CD4-positive, CD25-positive, alpha-beta regulatory T cell (primary cell): ENCODE measurements at regions not wholly inside any gene's neighbourhood (a gene's known extent, or its start where the extent isn't known, plus 50 kb on each side); places are given as distances from the start of the nearest gene placed in this dataset.
"Not testable (repeated sequence)": the region's sequence is repeated elsewhere in the genome, so short reads cannot be mapped to it uniquely, and the experiment has no call there.

Source experiments
- ATAC-seq, 2 donors: fragments of 150-1000 bp; cut with Tn5 transposase; one replicate each; pipeline ENCODE4 v1.10.0; 2021; ENCODE audit warnings: low read depth in 2 of 2, moderate number of reproducible peaks in 2 of 2, moderate library complexity in 1 of 2
- DNase-seq, 3 donors: peaks; one replicate each; pipeline versions ENCODE4 v3.0.0 to v3.0.0-alpha.2; 2012 to 2022; ENCODE audit warnings: mixed read lengths in 1 of 3
- H3K27ac ChIP-seq: one replicate; pipeline ENCODE4 v1.7.0; 2013; ENCODE audit warnings: mild to moderate bottlenecking, low read length; ENCODE audit not compliant: insufficient read depth, poor library complexity, severe bottlenecking
- H3K27me3 ChIP-seq: one replicate; pipeline ENCODE4 v1.7.0; 2013; ENCODE audit warnings: low read length; ENCODE audit not compliant: control insufficient read depth, insufficient read depth
- H3K36me3 ChIP-seq: one replicate; pipeline ENCODE4 v1.7.0; 2013; ENCODE audit warnings: mild to moderate bottlenecking, low read length, moderate library complexity; ENCODE audit not compliant: control insufficient read depth, insufficient read depth
- H3K4me1 ChIP-seq: 2 replicates; pipeline ENCODE4 v1.7.0; 2013; ENCODE audit warnings: mild to moderate bottlenecking, low read length; ENCODE audit not compliant: insufficient read depth, control insufficient read depth, poor library complexity, severe bottlenecking
- H3K4me3 ChIP-seq: one replicate; pipeline ENCODE4 v1.7.0; 2013; ENCODE audit warnings: low read depth, mild to moderate bottlenecking, low read length, moderate library complexity
- H3K9me3 ChIP-seq, 2 experiments: 1 replicate in 1 of 2; 2 replicates in 1 of 2; pipeline ENCODE4 v1.7.0; 2013; ENCODE audit warnings: low read length in 2 of 2, mild to moderate bottlenecking in 1 of 2, moderate library complexity in 1 of 2; ENCODE audit not compliant: control insufficient read depth in 2 of 2
- H3K27ac Mint-ChIP-seq, 3 donors: one replicate each; pipeline ENCODE4 v1.8.0; 2020 to 2022; ENCODE audit warnings: mild to moderate bottlenecking in 3 of 3, mixed read lengths in 3 of 3, moderate library complexity in 2 of 3
- H3K27me3 Mint-ChIP-seq: one replicate; pipeline ENCODE4 v1.8.0; 2022; ENCODE audit warnings: mild to moderate bottlenecking, mixed read lengths
- H3K36me3 Mint-ChIP-seq: one replicate; pipeline ENCODE4 v1.8.0; 2020; ENCODE audit warnings: mixed read lengths
- H3K4me1 Mint-ChIP-seq, 4 donors: one replicate each; pipeline ENCODE4 v1.8.0; 2020 to 2022; ENCODE audit warnings: mixed read lengths in 4 of 4, mild to moderate bottlenecking in 1 of 4
- H3K4me3 Mint-ChIP-seq, 4 donors: one replicate each; pipeline ENCODE4 v1.8.0; 2020 to 2022; ENCODE audit warnings: mild to moderate bottlenecking in 4 of 4, mixed read lengths in 4 of 4, moderate library complexity in 3 of 4
- H3K9me3 Mint-ChIP-seq, 7 donors: one replicate each; pipeline ENCODE4 v1.8.0; 2020 to 2022; ENCODE audit warnings: mixed read lengths in 7 of 7, mild to moderate bottlenecking in 3 of 7, moderate library complexity in 2 of 7

- not testable (repeated sequence) for H3K36me3 Mint-ChIP-seq, H3K9me3 ChIP-seq, H3K27ac ChIP-seq, ATAC-seq, H3K36me3 ChIP-seq, H3K27me3 ChIP-seq, H3K4me1 Mint-ChIP-seq, H3K4me3 ChIP-seq, H3K4me3 Mint-ChIP-seq, DNase-seq, H3K27ac Mint-ChIP-seq, H3K9me3 Mint-ChIP-seq, H3K4me1 ChIP-seq
- H3K27me3 Mint-ChIP-seq: peaks cover 43% of the 10 kb centered on the region
Observed at GRCh38 chr9:62860939-62861860, 1671.4 kb downstream of the SPATA31A7 start.

- H3K36me3 ChIP-seq, H3K27ac ChIP-seq, H3K4me3 Mint-ChIP-seq, DNase-seq, ATAC-seq, H3K9me3 Mint-ChIP-seq, H3K4me3 ChIP-seq, H3K27me3 ChIP-seq, H3K4me1 ChIP-seq, H3K4me1 Mint-ChIP-seq, H3K9me3 ChIP-seq, H3K36me3 Mint-ChIP-seq, H3K27ac Mint-ChIP-seq: not testable (repeated sequence)
- peaks cover 50% of the 10 kb centered on the region for H3K27me3 Mint-ChIP-seq
Observed at GRCh38 chr9:62862180-62862579, 1672.3 kb downstream of the SPATA31A7 start.

GRCh38 chr9:62863319-62863718, 1673.5 kb downstream of the SPATA31A7 start:
- H3K4me3 ChIP-seq, H3K27ac Mint-ChIP-seq, H3K27ac ChIP-seq, H3K9me3 Mint-ChIP-seq, H3K36me3 ChIP-seq, H3K4me1 ChIP-seq, H3K4me3 Mint-ChIP-seq, DNase-seq, H3K9me3 ChIP-seq, H3K36me3 Mint-ChIP-seq, H3K27me3 ChIP-seq, H3K4me1 Mint-ChIP-seq, ATAC-seq: not testable (repeated sequence)
- peaks cover 61% of the 10 kb centered on the region for H3K27me3 Mint-ChIP-seq

- not testable (repeated sequence) for H3K9me3 Mint-ChIP-seq, ATAC-seq, DNase-seq, H3K36me3 ChIP-seq, H3K4me1 Mint-ChIP-seq, H3K27me3 ChIP-seq, H3K4me3 ChIP-seq, H3K9me3 ChIP-seq, H3K36me3 Mint-ChIP-seq, H3K4me1 ChIP-seq, H3K4me3 Mint-ChIP-seq, H3K27ac Mint-ChIP-seq, H3K27ac ChIP-seq
- H3K27me3 Mint-ChIP-seq: peaks cover 66% of the 10 kb centered on the region
Observed at GRCh38 chr9:62863867-62864266, 1674.0 kb downstream of the SPATA31A7 start.

- not testable (repeated sequence) for H3K27ac ChIP-seq, H3K36me3 Mint-ChIP-seq, H3K9me3 ChIP-seq, H3K27ac Mint-ChIP-seq, H3K4me1 ChIP-seq, H3K4me1 Mint-ChIP-seq, H3K9me3 Mint-ChIP-seq, H3K36me3 ChIP-seq, ATAC-seq, H3K27me3 ChIP-seq, H3K4me3 ChIP-seq, DNase-seq, H3K4me3 Mint-ChIP-seq
- peaks cover 71% of the 10 kb centered on the region for H3K27me3 Mint-ChIP-seq
Observed at GRCh38 chr9:62864481-62865469, 1674.9 kb downstream of the SPATA31A7 start.

DNA sequence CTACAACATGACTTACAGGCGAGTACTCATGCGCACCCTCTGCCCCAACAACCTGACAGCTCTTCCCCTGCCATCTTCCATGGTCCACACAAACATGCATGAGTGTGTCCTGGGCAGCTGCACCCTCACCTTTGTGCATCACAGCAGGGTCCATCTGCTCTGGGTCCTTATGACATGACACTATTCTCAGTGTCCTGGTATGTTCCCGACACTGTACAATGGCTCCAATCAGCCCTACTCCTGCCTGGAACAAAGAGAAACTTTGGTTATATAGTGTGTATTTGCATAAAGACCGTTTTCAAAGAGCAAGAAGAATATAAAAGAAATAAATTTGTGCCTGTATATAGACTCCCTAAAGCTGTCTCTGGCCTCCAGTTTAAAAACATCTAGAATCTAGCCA, 1679.2 kb downstream of the SPATA31A7 start:
- not testable (repeated sequence) for H3K36me3 ChIP-seq, H3K4me3 ChIP-seq, ATAC-seq, DNase-seq, H3K4me1 Mint-ChIP-seq, H3K27ac Mint-ChIP-seq, H3K4me3 Mint-ChIP-seq, H3K9me3 ChIP-seq, H3K36me3 Mint-ChIP-seq, H3K9me3 Mint-ChIP-seq, H3K27ac ChIP-seq, H3K4me1 ChIP-seq
- H3K27me3 ChIP-seq: peaks cover 11% of the 10 kb centered on the region
- peaks cover 64% of the 10 kb centered on the region for H3K27me3 Mint-ChIP-seq

DNA sequence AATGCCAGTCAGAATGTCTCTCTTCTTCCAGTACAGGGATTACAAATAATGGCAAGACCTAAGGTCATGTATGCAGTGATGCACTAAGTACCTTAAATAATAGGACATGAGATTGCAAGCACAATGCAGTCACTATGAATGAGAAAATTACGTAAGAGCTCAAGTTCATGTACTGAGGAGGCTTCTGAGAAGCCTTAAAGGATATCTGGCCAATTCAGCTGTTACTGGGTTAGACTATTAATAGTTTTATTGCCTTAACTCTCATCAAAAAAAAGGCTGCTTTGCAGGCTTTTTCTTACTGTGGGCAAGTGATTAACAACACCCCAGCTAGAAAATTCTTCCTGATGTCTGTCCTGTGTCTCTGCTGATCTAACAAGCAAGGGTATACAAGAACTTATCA, 1681.9 kb downstream of the SPATA31A7 start:
- not testable (repeated sequence) for DNase-seq, H3K36me3 ChIP-seq, H3K36me3 Mint-ChIP-seq, H3K4me1 Mint-ChIP-seq, H3K27me3 ChIP-seq, H3K4me3 ChIP-seq, H3K4me1 ChIP-seq, H3K27ac ChIP-seq, H3K4me3 Mint-ChIP-seq, ATAC-seq, H3K9me3 Mint-ChIP-seq, H3K27ac Mint-ChIP-seq, H3K9me3 ChIP-seq
- peaks cover 53% of the 10 kb centered on the region for H3K27me3 Mint-ChIP-seq
